ENCODE measurements at regions not wholly inside any gene's neighbourhood (a gene's known extent, or its start where the extent isn't known, plus 50 kb on each side); places are given as distances from the start of the nearest gene placed in this dataset.
"Not testable (repeated sequence)": the region's sequence is repeated elsewhere in the genome, so short reads cannot be mapped to it uniquely, and the experiment has no call there.

- not testable (repeated sequence) for TF ChIP-seq CTCF, POLR2A (IDR thresholded peaks at IDR 0.05)
These were observed 128.4 kb downstream of the IGLL1 start for GRCh38 chr22:23451452-23452230.
